MG63 (cell line): ENCODE measurements at regions not wholly inside any gene's neighbourhood (a gene's known extent, or its start where the extent isn't known, plus 50 kb on each side); places are given as distances from the start of the nearest gene placed in this dataset.
"Not testable (repeated sequence)": the region's sequence is repeated elsewhere in the genome, so short reads cannot be mapped to it uniquely, and the experiment has no call there.

ENCODE experiments used
- DNase-seq: peaks from one replicate; pipeline ENCODE4 v3.0.0-alpha.2; 2020
- H3K27me3 ChIP-seq: fragments of 250-450 bp; sonication (Bioruptor Pico); 2 replicates; pipeline ENCODE4 v1.5.1; 2020; ENCODE audit warnings: mild to moderate bottlenecking, moderate library complexity
- H3K36me3 ChIP-seq: fragments of 250-450 bp; sonication (Bioruptor Pico); 2 replicates; pipeline ENCODE4 v1.5.1; 2020; ENCODE audit warnings: mild to moderate bottlenecking, moderate library complexity
- H3K4me3 ChIP-seq: fragments of 250-450 bp; sonication (Bioruptor Pico); 2 replicates; pipeline ENCODE4 v1.5.1; 2020; ENCODE audit warnings: mild to moderate bottlenecking, moderate library complexity
- H3K9me3 ChIP-seq: fragments of 250-450 bp; sonication (Bioruptor Pico); 2 replicates; pipeline ENCODE4 v1.5.1; 2020; ENCODE audit warnings: mild to moderate bottlenecking, moderate library complexity

GRCh38 chr1:199550199-199551065 is 477.1 kb upstream of the NR5A2 start:
- Histone ChIP-seq H3K27me3 (no peaks in the 10 kb centered on the region), H3K4me3 (no peak overlapping the region), H3K36me3 (no peaks in the 10 kb centered on the region), H3K9me3 (no peaks in the 10 kb centered on the region)
- no peak for DNase-seq

- Histone ChIP-seq H3K36me3 (no peaks in the 10 kb centered on the region), H3K4me3 (no peak overlapping the region), H3K9me3 (no peaks in the 10 kb centered on the region), H3K27me3 (no peaks in the 10 kb centered on the region)
- peak; percentile 38 for DNase-seq
Measured at GRCh38 chr1:199551967-199552565, 475.4 kb upstream of the NR5A2 start.

GRCh38 chr1:199553104-199553503 is 474.4 kb upstream of the NR5A2 start:
- H3K9me3 ChIP-seq: no peaks in the 10 kb centered on the region
- DNase-seq: no peak
- no peak overlapping the region for H3K4me3 ChIP-seq
- no peaks in the 10 kb centered on the region for H3K36me3 ChIP-seq
- no peaks in the 10 kb centered on the region for H3K27me3 ChIP-seq

- Histone ChIP-seq H3K4me3 (no peak overlapping the region), H3K36me3 (no peaks in the 10 kb centered on the region), H3K27me3 (no peaks in the 10 kb centered on the region; the same call in 1 of the 2 replicates), H3K9me3 (no peaks in the 10 kb centered on the region)
- DNase-seq: no peak
Measured at GRCh38 chr1:199561334-199561733, 466.2 kb upstream of the NR5A2 start.

GRCh38 chr1:199573047-199573446 is 454.5 kb upstream of the NR5A2 start:
- DNase-seq: peak; percentile 23
- Histone ChIP-seq H3K9me3 (no peaks in the 10 kb centered on the region), H3K36me3 (no peaks in the 10 kb centered on the region), H3K4me3 (no peak overlapping the region), H3K27me3 (no peaks in the 10 kb centered on the region)

- no peak overlapping the region for H3K4me3 ChIP-seq
- no peaks in the 10 kb centered on the region for H3K36me3 ChIP-seq
- H3K9me3 ChIP-seq: no peaks in the 10 kb centered on the region
- no peaks in the 10 kb centered on the region for H3K27me3 ChIP-seq
- no peak for DNase-seq
Measured at GRCh38 chr1:199574950-199575349, 452.6 kb upstream of the NR5A2 start.

- no peaks in the 10 kb centered on the region for H3K27me3 ChIP-seq
- no peak for DNase-seq
Measured at GRCh38 chr1:199580300-199580699, 447.2 kb upstream of the NR5A2 start.

GRCh38 chr1:199585392-199585791 is 442.1 kb upstream of the NR5A2 start:
- DNase-seq: no peak
- Histone ChIP-seq H3K36me3 (no peaks in the 10 kb centered on the region), H3K27me3 (no peaks in the 10 kb centered on the region; the same call in 1 of the 2 replicates), H3K4me3 (no peak overlapping the region), H3K9me3 (no peaks in the 10 kb centered on the region)

More at GRCh38 chr1:199580300-199580699, 447.2 kb upstream of the NR5A2 start:
- H3K4me3 ChIP-seq: no peak overlapping the region
- no peaks in the 10 kb centered on the region for H3K36me3 ChIP-seq
- no peaks in the 10 kb centered on the region for H3K9me3 ChIP-seq

GRCh38 chr1:199590708-199591107 is 436.8 kb upstream of the NR5A2 start:
- Histone ChIP-seq H3K36me3 (no peaks in the 10 kb centered on the region), H3K4me3 (no peak overlapping the region), H3K9me3 (no peaks in the 10 kb centered on the region), H3K27me3 (no peaks in the 10 kb centered on the region; the same call in 1 of the 2 replicates)
- no peak for DNase-seq

- H3K9me3 ChIP-seq: no peaks in the 10 kb centered on the region
- H3K4me3 ChIP-seq: no peak overlapping the region
- no peaks in the 10 kb centered on the region; the same call in 1 of the 2 replicates for H3K27me3 ChIP-seq
- no peaks in the 10 kb centered on the region for H3K36me3 ChIP-seq
- DNase-seq: no peak
Measured at GRCh38 chr1:199591468-199591867, 436.0 kb upstream of the NR5A2 start.

- H3K27me3 ChIP-seq: peaks cover 4% of the 10 kb centered on the region; the same call in 1 of the 2 replicates
- no peak for DNase-seq
- no peaks in the 10 kb centered on the region for H3K36me3 ChIP-seq
- H3K4me3 ChIP-seq: no peak overlapping the region
- H3K9me3 ChIP-seq: peaks cover 5% of the 10 kb centered on the region; the same call in 1 of the 2 replicates
Measured at GRCh38 chr1:199593475-199593874, 434.0 kb upstream of the NR5A2 start.

- H3K27me3 ChIP-seq, DNase-seq, H3K9me3 ChIP-seq, H3K4me3 ChIP-seq, H3K36me3 ChIP-seq: not testable (repeated sequence)
Measured at GRCh38 chr1:199596448-199596847, 431.1 kb upstream of the NR5A2 start.

- no peak for DNase-seq
- Histone ChIP-seq H3K4me3 (no peak overlapping the region), H3K36me3 (no peaks in the 10 kb centered on the region), H3K27me3 (peaks cover 4% of the 10 kb centered on the region; the same call in 1 of the 2 replicates), H3K9me3 (peaks cover 6% of the 10 kb centered on the region; the same call in 1 of the 2 replicates)
Measured at GRCh38 chr1:199597152-199597551, 430.4 kb upstream of the NR5A2 start.

GRCh38 chr1:199608414-199608813 is 419.1 kb upstream of the NR5A2 start:
- H3K9me3 ChIP-seq: peaks cover 2% of the 10 kb centered on the region; the same call in 1 of the 2 replicates
- H3K4me3 ChIP-seq: no peak overlapping the region
- H3K36me3 ChIP-seq: no peaks in the 10 kb centered on the region
- DNase-seq: no peak
- 0 out of 2 replicates have a peak, but pooled peaks cover 2% of the 10 kb centered on the region for H3K27me3 ChIP-seq

GRCh38 chr1:199612976-199613774 is 414.3 kb upstream of the NR5A2 start:
- Histone ChIP-seq H3K36me3 (no peaks in the 10 kb centered on the region), H3K9me3 (no peaks in the 10 kb centered on the region), H3K27me3 (no peaks in the 10 kb centered on the region), H3K4me3 (no peak overlapping the region)
- peak; percentile 49 for DNase-seq

GRCh38 chr1:199616947-199617346 is 410.6 kb upstream of the NR5A2 start:
- no peak for DNase-seq
- H3K27me3 ChIP-seq: no peaks in the 10 kb centered on the region
- no peak overlapping the region for H3K4me3 ChIP-seq
- H3K36me3 ChIP-seq: no peaks in the 10 kb centered on the region
- H3K9me3 ChIP-seq: no peaks in the 10 kb centered on the region

GRCh38 chr1:199619223-199619622 is 408.3 kb upstream of the NR5A2 start:
- no peaks in the 10 kb centered on the region for H3K9me3 ChIP-seq
- no peak overlapping the region for H3K4me3 ChIP-seq
- DNase-seq: no peak
- H3K27me3 ChIP-seq: no peaks in the 10 kb centered on the region
- no peaks in the 10 kb centered on the region for H3K36me3 ChIP-seq
